Activated T-helper 1 cell treated with Interleukin-2 at 50 U/mL for 16 hours (primary cell): ENCODE measurements at regions not wholly inside any gene's neighbourhood (a gene's known extent, or its start where the extent isn't known, plus 50 kb on each side); places are given as distances from the start of the nearest gene placed in this dataset.

ENCODE experiments used
- DNase-seq: peaks from one replicate; pipeline ENCODE4 v3.0.0-alpha.2; 2020; ENCODE audit warnings: low read depth

- no peak for DNase-seq
Measured at GRCh38 chr10:129219364-129219763, 247.7 kb upstream of the MGMT start.

- DNase-seq = no peak
Measured at GRCh38 chr10:129222436-129222835, 244.6 kb upstream of the MGMT start.

- no peak for DNase-seq
Measured at GRCh38 chr10:129223363-129223762, 243.7 kb upstream of the MGMT start.

- no peak for DNase-seq
Measured at GRCh38 chr10:129224065-129224464, 243.0 kb upstream of the MGMT start.

GRCh38 chr10:129231821-129232220 lies 235.2 kb upstream of the MGMT start:
- DNase-seq = no peak

GRCh38 chr10:129233351-129234148 lies 233.5 kb upstream of the MGMT start:
- no peak for DNase-seq

GRCh38 chr10:129236274-129236691 lies 230.8 kb upstream of the MGMT start:
- no peak for DNase-seq

- no peak for DNase-seq
Measured at GRCh38 chr10:129241461-129241860, 225.6 kb upstream of the MGMT start.

- DNase-seq = no peak
Measured at GRCh38 chr10:129244298-129244697, 222.7 kb upstream of the MGMT start.

GRCh38 chr10:129244757-129245156 lies 222.3 kb upstream of the MGMT start:
- no peak for DNase-seq

- no peak for DNase-seq
Measured at GRCh38 chr10:129253161-129253864, 213.7 kb upstream of the MGMT start.

- no peak for DNase-seq
Measured at GRCh38 chr10:129253865-129254179, 213.2 kb upstream of the MGMT start.

GRCh38 chr10:129258283-129258923 lies 208.6 kb upstream of the MGMT start:
- no peak for DNase-seq

- no peak for DNase-seq
Measured at GRCh38 chr10:129259128-129259815, 207.8 kb upstream of the MGMT start.

GRCh38 chr10:129272176-129272575 lies 194.9 kb upstream of the MGMT start:
- no peak for DNase-seq

- no peak for DNase-seq
Measured at GRCh38 chr10:129272866-129273650, 194.0 kb upstream of the MGMT start.

- no peak for DNase-seq
Measured at GRCh38 chr10:129273860-129274259, 193.2 kb upstream of the MGMT start.

GRCh38 chr10:129274748-129275474 lies 192.1 kb upstream of the MGMT start:
- DNase-seq = no peak

- DNase-seq = no peak
Measured at GRCh38 chr10:129275886-129276285, 191.2 kb upstream of the MGMT start.

- DNase-seq = no peak
Measured at GRCh38 chr10:129277084-129277483, 190.0 kb upstream of the MGMT start.

GRCh38 chr10:129277841-129278240 lies 189.2 kb upstream of the MGMT start:
- no peak for DNase-seq
